OCI-LY3 (cell line): ENCODE measurements at regions not wholly inside any gene's neighbourhood (a gene's known extent, or its start where the extent isn't known, plus 50 kb on each side); places are given as distances from the start of the nearest gene placed in this dataset.

ENCODE experiments used
- H2AFZ ChIP-seq: fragments of 200-600, 300-600 bp; shearing (Covaris generic); 2 replicates; pipeline ENCODE4 v1.6.0; 2014; ENCODE audit warnings: antibody characterized with exemption, low read depth, low read length
- H3K27ac ChIP-seq: fragments of 200-600, 300-600 bp; sonication (generic); 2 replicates; pipeline ENCODE4 v1.5.1; 2014; ENCODE audit warnings: mild to moderate bottlenecking, low read length, moderate library complexity, mixed read lengths
- H3K27me3 ChIP-seq: fragments of 200-600, 300-600 bp; sonication (generic); 2 replicates; pipeline ENCODE4 v1.6.1; 2014; ENCODE audit warnings: low read depth, low read length, mixed read lengths
- H3K36me3 ChIP-seq: fragments of 200-600, 300-600 bp; sonication (generic); replicated peaks from 2 replicates; pipeline ENCODE3; 2014; ENCODE audit warnings: low read depth, low read length, mixed read lengths
- H3K4me1 ChIP-seq: fragments of 300-600, 200-600 bp; sonication (generic); 2 replicates; pipeline ENCODE4 v1.6.1; 2014; ENCODE audit warnings: low read length, mixed read lengths
- H3K4me2 ChIP-seq: fragments of 200-600, 300-600 bp; sonication (generic); 2 replicates; pipeline ENCODE4 v1.6.1; 2014; ENCODE audit warnings: low read length, mixed read lengths
- H3K4me3 ChIP-seq: fragments of 300-600, 200-600 bp; sonication (generic); 2 replicates; pipeline ENCODE4 v1.5.1; 2014; ENCODE audit warnings: antibody characterized with exemption, mild to moderate bottlenecking, low read length, moderate library complexity
- H3K79me2 ChIP-seq: fragments of 300-600, 200-600 bp; shearing (Covaris generic); 2 replicates; pipeline ENCODE4 v1.6.1; 2014; ENCODE audit warnings: mild to moderate bottlenecking, low read length, mixed read lengths
- H3K9ac ChIP-seq: fragments of 300-600, 200-600 bp; shearing (Covaris generic); 2 replicates; pipeline ENCODE4 v1.6.0; 2014; ENCODE audit warnings: mild to moderate bottlenecking, low read length, moderate library complexity
- H3K9me3 ChIP-seq: fragments of 200-600, 300-600 bp; shearing (Covaris generic); 2 replicates; pipeline ENCODE4 v1.6.1; 2014; ENCODE audit warnings: low read length, mixed read lengths; ENCODE audit not compliant: insufficient read depth
- H4K20me1 ChIP-seq: fragments of 200-600, 300-600 bp; sonication (generic); 2 replicates; pipeline ENCODE4 v1.6.1; 2016; ENCODE audit warnings: low read length, mixed read lengths; ENCODE audit not compliant: insufficient read depth
- EZH2phosphoT487 ChIP-seq: fragments of 200-600 bp; shearing (Covaris generic); IDR thresholded peaks from 2 replicates; pipeline ENCODE4 v1.6.1; 2018; ENCODE audit warnings: antibody characterized with exemption, mixed run types, low read depth
- TF ChIP-seq, protein P1 (sequence below): fragments of 200-600, 300-600 bp; sonication (generic); IDR thresholded peaks from 2 replicates; pipeline ENCODE4 v1.5.1; 2014; ENCODE audit warnings: antibody characterized with exemption, low read length, low read depth

- TF ChIP-seq, protein P1, sequence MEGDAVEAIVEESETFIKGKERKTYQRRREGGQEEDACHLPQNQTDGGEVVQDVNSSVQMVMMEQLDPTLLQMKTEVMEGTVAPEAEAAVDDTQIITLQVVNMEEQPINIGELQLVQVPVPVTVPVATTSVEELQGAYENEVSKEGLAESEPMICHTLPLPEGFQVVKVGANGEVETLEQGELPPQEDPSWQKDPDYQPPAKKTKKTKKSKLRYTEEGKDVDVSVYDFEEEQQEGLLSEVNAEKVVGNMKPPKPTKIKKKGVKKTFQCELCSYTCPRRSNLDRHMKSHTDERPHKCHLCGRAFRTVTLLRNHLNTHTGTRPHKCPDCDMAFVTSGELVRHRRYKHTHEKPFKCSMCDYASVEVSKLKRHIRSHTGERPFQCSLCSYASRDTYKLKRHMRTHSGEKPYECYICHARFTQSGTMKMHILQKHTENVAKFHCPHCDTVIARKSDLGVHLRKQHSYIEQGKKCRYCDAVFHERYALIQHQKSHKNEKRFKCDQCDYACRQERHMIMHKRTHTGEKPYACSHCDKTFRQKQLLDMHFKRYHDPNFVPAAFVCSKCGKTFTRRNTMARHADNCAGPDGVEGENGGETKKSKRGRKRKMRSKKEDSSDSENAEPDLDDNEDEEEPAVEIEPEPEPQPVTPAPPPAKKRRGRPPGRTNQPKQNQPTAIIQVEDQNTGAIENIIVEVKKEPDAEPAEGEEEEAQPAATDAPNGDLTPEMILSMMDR: no peak
- no peak for TF ChIP-seq EZH2phosphoT487
- H3K9ac ChIP-seq: no peak overlapping the region
- H3K4me1 ChIP-seq: no peaks in the 10 kb centered on the region
- no peaks in the 10 kb centered on the region for H4K20me1 ChIP-seq
- H3K9me3 ChIP-seq: no peaks in the 10 kb centered on the region
- no peak overlapping the region for H3K27ac ChIP-seq
- no peaks in the 10 kb centered on the region for H3K79me2 ChIP-seq
- no peaks in the 10 kb centered on the region for H3K27me3 ChIP-seq
- H3K4me3 ChIP-seq: no peak overlapping the region
- no peaks in the 10 kb centered on the region for H3K36me3 ChIP-seq
- no peak overlapping the region for H3K4me2 ChIP-seq
- H2AFZ ChIP-seq: no peak overlapping the region
Measured at GRCh38 chr5:13019729-13020128, 924.8 kb downstream of the DNAH5 start.

DNA sequence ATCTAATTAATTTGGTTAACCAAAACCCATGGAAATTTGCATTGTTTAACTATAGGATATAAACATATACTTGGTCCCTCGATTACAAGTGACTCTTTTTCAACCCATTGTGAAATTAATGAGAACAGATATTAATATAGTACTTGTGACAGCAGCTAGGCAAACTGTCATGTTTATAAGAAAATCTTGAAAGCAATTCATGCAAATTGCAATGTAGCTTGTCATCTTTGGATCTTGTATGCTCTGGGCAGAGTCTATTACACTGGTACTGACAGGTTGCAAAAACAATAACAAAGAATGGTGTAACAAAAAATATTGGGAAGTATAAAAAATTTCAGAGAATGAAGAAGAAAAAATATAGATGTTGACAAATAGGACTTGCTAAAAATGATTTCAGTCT lies 941.0 kb downstream of the DNAH5 start:
- Histone ChIP-seq H2AFZ (no peak overlapping the region), H4K20me1 (no peaks in the 10 kb centered on the region), H3K36me3 (no peaks in the 10 kb centered on the region), H3K9ac (no peak overlapping the region), H3K79me2 (no peaks in the 10 kb centered on the region), H3K4me3 (no peak overlapping the region), H3K27ac (no peak overlapping the region), H3K9me3 (no peaks in the 10 kb centered on the region), H3K4me2 (no peak overlapping the region), H3K4me1 (no peaks in the 10 kb centered on the region; the same call in 1 of the 2 replicates), H3K27me3 (no peaks in the 10 kb centered on the region)
- TF ChIP-seq EZH2phosphoT487: no peak
- TF ChIP-seq, protein P1: no peak

GRCh38 chr5:12999667-13000066 lies 944.8 kb downstream of the DNAH5 start:
- H3K27ac ChIP-seq: no peak overlapping the region
- H2AFZ ChIP-seq: no peak overlapping the region
- H3K4me1 ChIP-seq: no peaks in the 10 kb centered on the region; the same call in 1 of the 2 replicates
- no peaks in the 10 kb centered on the region for H3K79me2 ChIP-seq
- no peak overlapping the region for H3K9ac ChIP-seq
- no peaks in the 10 kb centered on the region for H3K9me3 ChIP-seq
- H3K27me3 ChIP-seq: no peaks in the 10 kb centered on the region
- TF ChIP-seq, protein P1: no peak
- no peak for TF ChIP-seq EZH2phosphoT487
- no peak overlapping the region for H3K4me2 ChIP-seq
- no peaks in the 10 kb centered on the region for H3K36me3 ChIP-seq
- no peaks in the 10 kb centered on the region for H4K20me1 ChIP-seq
- no peak overlapping the region for H3K4me3 ChIP-seq

- Histone ChIP-seq H3K27ac (no peak overlapping the region), H3K4me3 (no peak overlapping the region)
Measured at GRCh38 chr5:12985142-12985541, 959.3 kb downstream of the DNAH5 start.

More at GRCh38 chr5:12985142-12985541, 959.3 kb downstream of the DNAH5 start:
- Histone ChIP-seq H3K79me2 (no peaks in the 10 kb centered on the region), H2AFZ (no peak overlapping the region), H3K4me2 (peak overlapping the region; percentile 10; the same call in 1 of the 2 replicates), H3K36me3 (no peaks in the 10 kb centered on the region), H3K9ac (no peak overlapping the region), H3K4me1 (peaks cover 6% of the 10 kb centered on the region), H3K27me3 (no peaks in the 10 kb centered on the region), H4K20me1 (no peaks in the 10 kb centered on the region), H3K9me3 (no peaks in the 10 kb centered on the region)
- no peak for TF ChIP-seq EZH2phosphoT487
- TF ChIP-seq, protein P1: no peak
